ENCODE measurements at regions not wholly inside any gene's neighbourhood (a gene's known extent, or its start where the extent isn't known, plus 50 kb on each side); places are given as distances from the start of the nearest gene placed in this dataset.

- no peak for TF ChIP-seq SRF (IDR thresholded peaks at IDR 0.05; ENCODE audit: low read depth, low read length)
- no peak for TF ChIP-seq MAFK (IDR thresholded peaks at IDR 0.05; ENCODE audit: low read depth, low read length)
- no peak for TF ChIP-seq CEBPB (IDR thresholded peaks at IDR 0.05; ENCODE audit: low read depth, low read length)
- no peak for TF ChIP-seq CREB1 (IDR thresholded peaks at IDR 0.05)
- no peak for TF ChIP-seq TAF1 (IDR thresholded peaks at IDR 0.05; ENCODE audit: low read depth, low read length)
- no peak for TF ChIP-seq EZH2 (IDR thresholded peaks at IDR 0.05; ENCODE audit: low read depth, low read length, severe bottlenecking)
- TF ChIP-seq SAP30 (IDR thresholded peaks at IDR 0.05; ENCODE audit: insufficient read depth, insufficient replicate concordance, low read length), result no peak
- no peak for TF ChIP-seq JUN (IDR thresholded peaks at IDR 0.05; ENCODE audit: low read depth, low read length)
- no peak for TF ChIP-seq CBX8 (IDR thresholded peaks at IDR 0.05; ENCODE audit: borderline replicate concordance, low read depth, low read length)
- no peak for TF ChIP-seq EP300 (IDR thresholded peaks at IDR 0.05; ENCODE audit: borderline replicate concordance in 1 of 2, low read depth in 2 of 2, low read length in 2 of 2)
- TF ChIP-seq CTCF (IDR thresholded peaks at IDR 0.05; ENCODE audit: control extremely low read depth in 1 of 3, insufficient read depth in 1 of 3, low read depth in 1 of 3, low read length in 3 of 3), result no peak
- Histone ChIP-seq H3K27ac (ENCODE audit: low read depth, low read length) (no peak overlapping the region), H3K36me3 (ENCODE audit: control insufficient read depth in 2 of 4, insufficient read depth in 4 of 4, low read length in 3 of 4) (no peaks in the 10 kb centered on the region), H2BK5ac (ENCODE audit: low read depth, low read length) (no peak overlapping the region), H2AFZ (ENCODE audit: low read length) (no peak overlapping the region), H2AK5ac (ENCODE audit: low read depth, low read length) (no peak overlapping the region), H3K79me1 (ENCODE audit: low read depth, low read length) (no peaks in the 10 kb centered on the region), H3K27me3 (replicated peaks in 1 of 4; ENCODE audit: control insufficient read depth in 3 of 4, extremely low read depth in 1 of 4, insufficient read depth in 3 of 4, low read length in 3 of 4) (no peaks in the 10 kb centered on the region), H4K20me1 (replicated peaks in 1 of 2; ENCODE audit: control insufficient read depth in 1 of 2, insufficient read depth in 2 of 2, low read length in 2 of 2) (no peaks in the 10 kb centered on the region), H2BK12ac (ENCODE audit: low read depth, low read length) (no peak overlapping the region), H3K18ac (ENCODE audit: extremely low read depth, low read length) (no peak overlapping the region), H3K4me3 (ENCODE audit: extremely low read depth in 1 of 4, insufficient read depth in 2 of 4, low read depth in 3 of 4, low read length in 4 of 4) (no peak overlapping the region), H3K4me1 (replicated peaks in 1 of 4; ENCODE audit: control insufficient read depth in 3 of 4, insufficient read depth in 4 of 4, low read length in 3 of 4) (peaks cover 0 to 3% (median 0%) of the 10 kb centered on the region in 4 experiments; a peak in 1 of 7 replicates), H3K4me2 (ENCODE audit: insufficient read depth in 1 of 2, low read depth in 2 of 2, low read length in 2 of 2) (no peak overlapping the region), H3K4ac (replicated peaks; ENCODE audit: insufficient read length, low read depth, low read length) (no peak overlapping the region), H3K23ac (ENCODE audit: insufficient read length) (no peak overlapping the region), H3K9me3 (ENCODE audit: insufficient read depth in 2 of 2, low read depth in 1 of 2, low read length in 1 of 2) (no peaks in the 10 kb centered on the region), H3K79me2 (ENCODE audit: control insufficient read depth in 1 of 2, insufficient read depth in 2 of 2, low read length in 2 of 2) (no peaks in the 10 kb centered on the region), H3K56ac (replicated peaks; ENCODE audit: insufficient read length, low read depth, low read length) (no peak overlapping the region), H3K23me2 (ENCODE audit: low read depth, low read length) (no peaks in the 10 kb centered on the region), H3K14ac (ENCODE audit: insufficient read length) (no peak overlapping the region), H2BK120ac (replicated peaks; ENCODE audit: low read depth, low read length) (no peak overlapping the region), H3K9ac (replicated peaks in 1 of 4; ENCODE audit: extremely low read depth in 1 of 4, low read depth in 3 of 4, low read length in 3 of 4) (no peak overlapping the region), H4K5ac (ENCODE audit: insufficient read length, low read depth, low read length) (no peak overlapping the region), H4K91ac (replicated peaks; ENCODE audit: insufficient read length, low read length) (no peak overlapping the region), H2BK15ac (ENCODE audit: low read length) (no peak overlapping the region), H2BK20ac (ENCODE audit: low read length) (no peak overlapping the region), H4K8ac (ENCODE audit: extremely low read depth, insufficient read depth, low read length) (no peak overlapping the region)
- DNase-seq (ENCODE audit: low read depth in 1 of 2, low spot score in 2 of 2) (no peak), FAIRE-seq (no peak)
- CTCF ChIA-PET (ENCODE audit: partially characterized antibody), result no interaction called here
- POLR2A ChIA-PET (ENCODE audit: partially characterized antibody), result no interaction called here
- 87% methylated on average over 2 of the region's 2 CpGs; no CpG with 5 or more reads in 1 of the 2 experiments for WGBS, 2 experiments (ENCODE audit: extremely low coverage in 1 of 2, insufficient coverage in 1 of 2, insufficient read length in 1 of 2, insufficient replicate concordance in 2 of 2, low coverage in 1 of 2, low lambda C conversion rate in 2 of 2, missing lambda C conversion rate in 1 of 2)
Measured at GRCh38 chr18:38756436-38756835, 1190.8 kb upstream of the CELF4 start.

Data from H1 (cell line).